ENCODE measurements at regions not wholly inside any gene's neighbourhood (a gene's known extent, or its start where the extent isn't known, plus 50 kb on each side); places are given as distances from the start of the nearest gene placed in this dataset.

DNA sequence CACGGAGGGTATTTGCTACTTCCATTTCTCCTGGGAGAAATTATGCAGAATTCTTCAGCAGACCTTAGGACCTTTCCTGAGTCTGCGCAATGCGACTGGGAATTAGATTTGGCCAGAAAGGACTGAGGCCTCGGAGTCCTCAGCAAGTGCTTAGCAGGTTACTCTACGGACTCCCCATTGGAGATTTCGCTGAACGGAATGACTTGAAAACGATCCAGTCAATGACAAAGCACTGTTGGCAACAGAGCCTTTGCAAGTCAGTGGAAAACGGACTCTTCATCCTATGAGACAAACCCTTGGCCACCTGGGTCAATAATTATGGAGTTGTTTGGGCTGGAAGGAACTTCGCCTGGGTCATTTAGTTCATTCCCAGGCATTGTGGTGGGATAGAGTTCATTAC is 107.4 kb downstream of the FAM204A start:
- TF ChIP-seq MXI1 (IDR thresholded peaks at IDR 0.05; ENCODE audit: low read depth, low read length) (no peak), PREB (CRISPR knock-in tag; IDR thresholded peaks at IDR 0.05) (no peak), ZBTB17 (CRISPR knock-in tag; IDR thresholded peaks at IDR 0.05) (no peak), POLR2A (conservative IDR thresholded peaks at IDR 0.05) (no peak), MAFK (IDR thresholded peaks at IDR 0.05; ENCODE audit: low read length) (no peak), ZNF263 (CRISPR knock-in tag; IDR thresholded peaks at IDR 0.05; ENCODE audit: borderline replicate concordance) (no peak)
- TF ChIP-seq, protein P1, sequence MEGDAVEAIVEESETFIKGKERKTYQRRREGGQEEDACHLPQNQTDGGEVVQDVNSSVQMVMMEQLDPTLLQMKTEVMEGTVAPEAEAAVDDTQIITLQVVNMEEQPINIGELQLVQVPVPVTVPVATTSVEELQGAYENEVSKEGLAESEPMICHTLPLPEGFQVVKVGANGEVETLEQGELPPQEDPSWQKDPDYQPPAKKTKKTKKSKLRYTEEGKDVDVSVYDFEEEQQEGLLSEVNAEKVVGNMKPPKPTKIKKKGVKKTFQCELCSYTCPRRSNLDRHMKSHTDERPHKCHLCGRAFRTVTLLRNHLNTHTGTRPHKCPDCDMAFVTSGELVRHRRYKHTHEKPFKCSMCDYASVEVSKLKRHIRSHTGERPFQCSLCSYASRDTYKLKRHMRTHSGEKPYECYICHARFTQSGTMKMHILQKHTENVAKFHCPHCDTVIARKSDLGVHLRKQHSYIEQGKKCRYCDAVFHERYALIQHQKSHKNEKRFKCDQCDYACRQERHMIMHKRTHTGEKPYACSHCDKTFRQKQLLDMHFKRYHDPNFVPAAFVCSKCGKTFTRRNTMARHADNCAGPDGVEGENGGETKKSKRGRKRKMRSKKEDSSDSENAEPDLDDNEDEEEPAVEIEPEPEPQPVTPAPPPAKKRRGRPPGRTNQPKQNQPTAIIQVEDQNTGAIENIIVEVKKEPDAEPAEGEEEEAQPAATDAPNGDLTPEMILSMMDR (IDR thresholded peaks at IDR 0.05 in 2 of 3, conservative IDR thresholded peaks at IDR 0.05 in 1 of 3; ENCODE audit: insufficient read depth in 2 of 3, low read depth in 1 of 3, low read length in 3 of 3), result no peak
- TF ChIP-seq, protein P2, sequence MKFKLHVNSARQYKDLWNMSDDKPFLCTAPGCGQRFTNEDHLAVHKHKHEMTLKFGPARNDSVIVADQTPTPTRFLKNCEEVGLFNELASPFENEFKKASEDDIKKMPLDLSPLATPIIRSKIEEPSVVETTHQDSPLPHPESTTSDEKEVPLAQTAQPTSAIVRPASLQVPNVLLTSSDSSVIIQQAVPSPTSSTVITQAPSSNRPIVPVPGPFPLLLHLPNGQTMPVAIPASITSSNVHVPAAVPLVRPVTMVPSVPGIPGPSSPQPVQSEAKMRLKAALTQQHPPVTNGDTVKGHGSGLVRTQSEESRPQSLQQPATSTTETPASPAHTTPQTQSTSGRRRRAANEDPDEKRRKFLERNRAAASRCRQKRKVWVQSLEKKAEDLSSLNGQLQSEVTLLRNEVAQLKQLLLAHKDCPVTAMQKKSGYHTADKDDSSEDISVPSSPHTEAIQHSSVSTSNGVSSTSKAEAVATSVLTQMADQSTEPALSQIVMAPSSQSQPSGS (CRISPR knock-in tag; IDR thresholded peaks at IDR 0.05), result no peak
